ENCODE measurements at regions not wholly inside any gene's neighbourhood (a gene's known extent, or its start where the extent isn't known, plus 50 kb on each side); places are given as distances from the start of the nearest gene placed in this dataset.
"Not testable (repeated sequence)": the region's sequence is repeated elsewhere in the genome, so short reads cannot be mapped to it uniquely, and the experiment has no call there.

GRCh38 chr14:59058776-59059175, 129.7 kb upstream of the DAAM1 start:
- not testable (repeated sequence) for DNase-seq (ENCODE audit: low spot score)

GRCh38 chr14:59060841-59061240, 127.6 kb upstream of the DAAM1 start:
- DNase-seq (ENCODE audit: low spot score) = no peak

GRCh38 chr14:59061292-59061691, 127.2 kb upstream of the DAAM1 start:
- DNase-seq (ENCODE audit: low spot score) = no peak

- no peak for DNase-seq (ENCODE audit: low spot score)
Observed at GRCh38 chr14:59063259-59063658, 125.2 kb upstream of the DAAM1 start.

GRCh38 chr14:59067127-59067894, 121.2 kb upstream of the DAAM1 start:
- no peak for DNase-seq (ENCODE audit: low spot score)

GRCh38 chr14:59069163-59069854, 119.2 kb upstream of the DAAM1 start:
- no peak for DNase-seq (ENCODE audit: low spot score)

- no peak for DNase-seq (ENCODE audit: low spot score)
Observed at GRCh38 chr14:59075506-59075905, 113.0 kb upstream of the DAAM1 start.

GRCh38 chr14:59081720-59082119, 106.7 kb upstream of the DAAM1 start:
- no peak for DNase-seq (ENCODE audit: low spot score)

- no peak for DNase-seq (ENCODE audit: low spot score)
Observed at GRCh38 chr14:59085207-59085739, 103.2 kb upstream of the DAAM1 start.

- no peak for DNase-seq (ENCODE audit: low spot score)
Observed at GRCh38 chr14:59086241-59086882, 102.1 kb upstream of the DAAM1 start.

- DNase-seq (ENCODE audit: low spot score) = no peak
Observed at GRCh38 chr14:59087240-59087639, 101.2 kb upstream of the DAAM1 start.

GRCh38 chr14:59087711-59088110, 100.8 kb upstream of the DAAM1 start:
- DNase-seq (ENCODE audit: low spot score) = no peak

- peak; percentile 16 for DNase-seq (ENCODE audit: low spot score)
Observed at GRCh38 chr14:59090572-59090971, 97.9 kb upstream of the DAAM1 start.

GRCh38 chr14:59091404-59091803, 97.1 kb upstream of the DAAM1 start:
- no peak for DNase-seq (ENCODE audit: low spot score)

GRCh38 chr14:59091976-59092375, 96.5 kb upstream of the DAAM1 start:
- DNase-seq (ENCODE audit: low spot score) = no peak

- DNase-seq (ENCODE audit: low spot score) = no peak
Observed at GRCh38 chr14:59093902-59094301, 94.6 kb upstream of the DAAM1 start.

- no peak for DNase-seq (ENCODE audit: low spot score)
Observed at GRCh38 chr14:59096303-59096702, 92.2 kb upstream of the DAAM1 start.

GRCh38 chr14:59097681-59098080, 90.8 kb upstream of the DAAM1 start:
- no peak for DNase-seq (ENCODE audit: low spot score)

GRCh38 chr14:59098377-59098776, 90.1 kb upstream of the DAAM1 start:
- peak; percentile 69 for DNase-seq (ENCODE audit: low spot score)

GRCh38 chr14:59100205-59100604, 88.3 kb upstream of the DAAM1 start:
- no peak for DNase-seq (ENCODE audit: low spot score)

- peak; percentile 34 for DNase-seq (ENCODE audit: low spot score)
Observed at GRCh38 chr14:59101476-59101875, 87.0 kb upstream of the DAAM1 start.

- peak; percentile 61 for DNase-seq (ENCODE audit: low spot score)
Observed at GRCh38 chr14:59103396-59103795, 85.1 kb upstream of the DAAM1 start.

GRCh38 chr14:59107819-59108218, 80.6 kb upstream of the DAAM1 start:
- DNase-seq (ENCODE audit: low spot score) = no peak

All from GM03348 (cell line).